Astrocyte (in vitro differentiated cells and primary cell): ENCODE measurements at regions not wholly inside any gene's neighbourhood (a gene's known extent, or its start where the extent isn't known, plus 50 kb on each side); places are given as distances from the start of the nearest gene placed in this dataset.

Experiments
- CTCF ChIP-seq: IDR thresholded peaks from 2 replicates; pipeline ENCODE4 v1.5.1; 2011; ENCODE audit warnings: low read depth, mild to moderate bottlenecking, inconsistent platforms, low read length, moderate library complexity; ENCODE audit not compliant: insufficient read depth
- EZH2 ChIP-seq: IDR thresholded peaks from 2 replicates; pipeline ENCODE4 v1.6.1; 2012; ENCODE audit warnings: mild to moderate bottlenecking, low read length, inconsistent platforms; ENCODE audit not compliant: insufficient read depth

GRCh38 chr20:52668626-52669025 is 303.5 kb upstream of the TSHZ2 start:
- TF ChIP-seq CTCF (no peak), EZH2 (no peak)
